Stromal cell of bone marrow (primary cell): ENCODE measurements at regions not wholly inside any gene's neighbourhood (a gene's known extent, or its start where the extent isn't known, plus 50 kb on each side); places are given as distances from the start of the nearest gene placed in this dataset.

ENCODE experiments used
- DNase-seq: peaks from one replicate; pipeline ENCODE4 v3.0.0-alpha.2; 2012; ENCODE audit warnings: low read depth

GRCh38 chr7:45358287-45358686 is 200.7 kb downstream of the RAMP3 start:
- no peak for DNase-seq

GRCh38 chr7:45359250-45359649 is 201.7 kb downstream of the RAMP3 start:
- no peak for DNase-seq

- no peak for DNase-seq
Measured at GRCh38 chr7:45359776-45360175, 202.2 kb downstream of the RAMP3 start.

- DNase-seq = no peak
Measured at GRCh38 chr7:45363669-45364068, 206.1 kb downstream of the RAMP3 start.

GRCh38 chr7:45365341-45365740 is 207.8 kb downstream of the RAMP3 start:
- DNase-seq = no peak

- DNase-seq = no peak
Measured at GRCh38 chr7:45366475-45366874, 207.7 kb upstream of the ADCY1 start.

GRCh38 chr7:45367026-45367425 is 207.1 kb upstream of the ADCY1 start:
- no peak for DNase-seq

GRCh38 chr7:45368129-45368807 is 205.9 kb upstream of the ADCY1 start:
- DNase-seq = no peak

- no peak for DNase-seq
Measured at GRCh38 chr7:45384499-45384898, 189.7 kb upstream of the ADCY1 start.

GRCh38 chr7:45387837-45388236 is 186.3 kb upstream of the ADCY1 start:
- no peak for DNase-seq

- no peak for DNase-seq
Measured at GRCh38 chr7:45389073-45389872, 184.9 kb upstream of the ADCY1 start.

- no peak for DNase-seq
Measured at GRCh38 chr7:45390180-45390579, 184.0 kb upstream of the ADCY1 start.

- DNase-seq = no peak
Measured at GRCh38 chr7:45390731-45391130, 183.4 kb upstream of the ADCY1 start.

GRCh38 chr7:45391618-45392451 is 182.3 kb upstream of the ADCY1 start:
- no peak for DNase-seq

GRCh38 chr7:45394117-45394708 is 180.0 kb upstream of the ADCY1 start:
- DNase-seq = no peak

- DNase-seq = no peak
Measured at GRCh38 chr7:45399069-45399468, 175.1 kb upstream of the ADCY1 start.

GRCh38 chr7:45400680-45401079 is 173.5 kb upstream of the ADCY1 start:
- no peak for DNase-seq

- no peak for DNase-seq
Measured at GRCh38 chr7:45401155-45401554, 173.0 kb upstream of the ADCY1 start.

- no peak for DNase-seq
Measured at GRCh38 chr7:45401851-45402250, 172.3 kb upstream of the ADCY1 start.

GRCh38 chr7:45402480-45403218 is 171.5 kb upstream of the ADCY1 start:
- DNase-seq = peak; percentile 44

GRCh38 chr7:45404622-45405021 is 169.5 kb upstream of the ADCY1 start:
- DNase-seq = no peak
